GM19238 (cell line): ENCODE measurements at regions not wholly inside any gene's neighbourhood (a gene's known extent, or its start where the extent isn't known, plus 50 kb on each side); places are given as distances from the start of the nearest gene placed in this dataset.
A peak's percentile ranks its signal among the peaks of the same experiment; 100 is the strongest.
"Not testable (repeated sequence)": the region's sequence is repeated elsewhere in the genome, so short reads cannot be mapped to it uniquely, and the experiment has no call there.

ENCODE experiments used
- DNase-seq: peaks from one replicate; pipeline ENCODE4 v3.0.0; 2011; ENCODE audit warnings: low spot score; ENCODE audit not compliant: insufficient read length

DNA sequence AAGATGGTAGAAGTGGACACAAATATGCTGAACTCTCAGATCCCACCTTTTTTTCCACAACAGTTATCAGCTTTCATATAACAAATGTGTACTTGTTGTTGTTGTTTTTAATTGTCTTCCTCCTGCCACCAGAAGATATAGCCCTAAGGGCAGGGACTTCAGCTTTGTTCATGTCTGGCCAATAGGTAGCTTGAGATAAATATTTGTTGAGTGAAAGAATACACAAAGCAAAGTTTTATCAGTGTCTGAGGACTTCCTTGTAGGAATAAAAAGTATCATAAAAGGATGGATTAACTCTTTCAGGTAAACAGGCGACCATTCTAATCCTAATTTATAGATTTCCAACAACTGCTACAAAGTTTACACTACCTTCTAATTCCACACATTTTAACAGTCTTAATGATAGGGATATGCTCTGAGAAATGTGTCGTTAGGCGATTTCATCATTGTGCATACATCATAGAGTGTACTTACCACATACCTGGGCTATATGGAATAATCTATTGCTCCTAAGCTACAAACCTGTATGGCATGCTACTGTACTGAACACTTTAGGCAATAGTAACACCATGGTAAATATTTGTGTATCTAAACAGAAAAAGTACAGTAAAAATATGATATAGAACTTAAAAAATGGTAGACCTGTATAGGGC, 186.1 kb downstream of the ATOH1 start:
- DNase-seq = no peak

- DNase-seq = no peak
These were observed 187.4 kb downstream of the ATOH1 start for GRCh38 chr4:94015956-94016355.

DNA sequence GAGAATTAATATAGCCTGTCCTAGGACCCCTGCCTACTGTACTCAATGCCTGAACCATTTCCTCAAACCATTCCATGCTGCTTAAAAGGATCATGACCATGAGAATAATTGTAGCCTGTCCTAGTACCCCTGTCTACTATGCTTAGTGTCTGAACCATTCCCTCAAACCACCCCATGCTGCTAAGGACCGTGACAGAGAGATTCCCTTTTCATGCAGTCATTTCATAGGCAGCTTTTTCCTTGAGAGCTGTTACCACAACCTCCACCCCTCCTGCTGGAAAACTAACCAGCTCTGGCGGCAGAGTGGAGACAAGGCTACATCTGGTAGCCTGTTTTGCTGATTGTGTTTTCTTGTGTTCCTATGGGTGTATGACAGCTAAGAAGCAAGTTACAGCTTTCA, 174.9 kb upstream of the SMARCAD1 start:
- no peak for DNase-seq

- DNase-seq = no peak
These were observed 170.7 kb upstream of the SMARCAD1 start for GRCh38 chr4:94036964-94037363.

DNA sequence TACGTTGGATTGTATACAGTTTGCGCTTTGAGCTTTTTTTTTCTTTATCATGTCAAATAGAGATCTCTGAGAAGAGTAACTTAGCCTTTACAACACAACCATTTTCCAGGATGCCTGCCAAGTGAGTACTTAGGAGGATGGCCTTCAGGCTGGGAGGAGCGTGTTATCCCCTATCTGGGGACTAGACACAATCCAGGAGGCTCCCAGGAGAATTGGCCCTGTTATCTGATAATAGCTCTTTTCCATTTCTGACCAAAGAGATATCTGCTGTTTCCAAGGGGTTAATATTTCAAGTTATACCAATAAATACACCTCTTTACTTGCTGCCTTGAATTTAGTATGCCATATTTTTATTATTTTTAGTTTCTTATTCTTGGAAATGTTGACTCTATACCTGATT, 169.5 kb upstream of the SMARCAD1 start:
- DNase-seq = no peak

- no peak for DNase-seq
These were observed 168.4 kb upstream of the SMARCAD1 start for GRCh38 chr4:94039226-94039625.

- DNase-seq = not testable (repeated sequence)
These were observed 163.2 kb upstream of the SMARCAD1 start for GRCh38 chr4:94044471-94044870.

DNA sequence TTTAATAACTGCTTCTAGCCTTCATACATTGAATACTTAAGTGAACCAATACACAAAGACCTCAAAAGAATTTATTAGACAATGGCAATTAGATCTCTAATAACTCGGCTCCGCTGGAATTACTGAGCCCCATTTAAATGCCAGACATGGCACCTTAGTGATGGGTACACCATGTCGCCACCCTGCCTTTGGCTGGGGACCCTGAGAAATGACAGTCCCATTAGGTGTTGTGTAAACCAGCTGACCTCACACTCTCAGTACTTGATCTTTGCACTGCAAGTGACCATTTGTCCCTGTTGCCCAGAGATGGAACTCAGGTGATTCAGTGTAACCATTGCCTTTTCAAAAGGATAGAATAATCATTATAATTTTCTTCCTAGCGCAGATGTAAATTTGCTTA, 144.6 kb upstream of the SMARCAD1 start:
- DNase-seq = no peak

GRCh38 chr4:94068753-94069719, 138.6 kb upstream of the SMARCAD1 start:
- no peak for DNase-seq

DNA sequence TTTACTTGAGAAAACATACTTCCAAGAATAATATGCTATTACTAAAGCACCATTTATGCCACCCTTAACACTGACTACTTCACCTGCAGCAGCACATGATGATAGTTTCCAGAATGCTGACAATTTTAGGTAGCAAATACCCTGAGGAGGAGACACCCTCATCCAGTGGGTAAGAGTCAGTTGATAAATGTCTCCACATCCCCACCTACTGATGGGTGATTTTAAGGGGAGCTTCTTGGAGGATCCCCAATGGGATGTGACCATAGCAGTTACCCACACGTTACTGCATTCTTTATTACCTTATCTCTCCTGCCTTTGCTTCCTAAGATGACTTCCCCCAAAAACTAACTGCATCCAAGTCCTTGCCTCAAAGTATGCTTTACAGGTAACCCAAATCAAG, 131.2 kb upstream of the SMARCAD1 start:
- DNase-seq = no peak

GRCh38 chr4:94084155-94084554, 123.5 kb upstream of the SMARCAD1 start:
- DNase-seq = no peak

DNA sequence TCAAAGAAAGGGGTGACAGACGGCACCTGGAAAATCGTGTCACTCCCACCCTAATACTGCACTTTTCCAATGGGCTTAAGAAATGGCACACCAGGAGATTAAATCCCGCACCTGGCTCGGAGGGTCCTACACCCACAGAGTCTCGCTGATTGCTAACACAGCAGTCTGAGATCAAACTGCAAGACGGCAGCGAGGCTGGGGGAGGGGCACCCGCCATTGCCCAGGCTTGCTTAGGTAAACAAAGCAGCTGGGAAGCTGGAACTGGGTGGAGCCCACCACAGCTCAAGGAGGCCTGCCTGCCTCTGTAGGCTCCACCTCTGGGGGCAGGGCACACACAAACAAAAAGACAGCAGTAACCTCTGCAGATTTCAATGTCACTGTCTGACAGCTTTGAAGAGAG, 108.5 kb upstream of the SMARCAD1 start:
- not testable (repeated sequence) for DNase-seq

- no peak for DNase-seq
These were observed 95.0 kb upstream of the SMARCAD1 start for GRCh38 chr4:94112644-94113043.

DNA sequence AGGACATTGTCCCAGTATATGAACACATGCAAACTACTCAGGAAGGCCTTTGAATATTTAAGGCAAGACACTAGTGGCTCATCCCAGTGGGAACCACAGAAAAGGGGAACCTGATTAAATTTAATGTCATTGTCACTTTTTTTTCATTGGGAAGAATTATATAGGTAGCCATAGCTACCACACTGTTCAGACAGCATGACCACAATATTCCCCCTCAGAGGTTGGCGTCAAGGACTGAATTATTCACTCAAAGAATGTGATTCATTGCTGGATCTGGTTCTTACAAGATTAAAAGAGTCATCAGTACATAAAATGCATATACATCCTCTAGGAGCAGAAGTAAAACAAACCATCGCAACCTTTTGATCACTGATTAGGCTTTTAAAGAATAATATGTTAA, 92.0 kb upstream of the SMARCAD1 start:
- DNase-seq = no peak

- DNase-seq = no peak
These were observed 90.8 kb upstream of the SMARCAD1 start for GRCh38 chr4:94116842-94117241.

DNA sequence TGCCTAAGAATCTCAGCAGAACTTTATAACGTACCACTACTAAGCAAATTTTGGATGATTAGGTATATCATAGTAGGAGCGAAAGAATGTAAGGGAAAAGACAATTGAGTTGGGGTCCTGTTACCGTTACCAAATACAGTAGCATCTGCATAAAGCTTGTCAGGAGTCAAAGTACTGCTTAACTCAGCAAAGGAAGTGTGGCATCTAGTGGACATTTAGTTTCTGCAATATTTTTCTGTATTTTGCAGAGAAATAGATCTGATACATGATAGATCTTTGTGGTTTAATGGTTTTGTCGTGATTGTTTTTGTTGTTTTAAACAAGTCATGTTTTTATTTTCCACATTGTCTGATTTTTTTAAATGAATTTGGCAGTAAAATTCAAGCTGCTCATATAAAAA, 81.0 kb upstream of the SMARCAD1 start:
- no peak for DNase-seq

- DNase-seq = peak; percentile 4
These were observed 79.8 kb upstream of the SMARCAD1 start for GRCh38 chr4:94127707-94128328.

DNA sequence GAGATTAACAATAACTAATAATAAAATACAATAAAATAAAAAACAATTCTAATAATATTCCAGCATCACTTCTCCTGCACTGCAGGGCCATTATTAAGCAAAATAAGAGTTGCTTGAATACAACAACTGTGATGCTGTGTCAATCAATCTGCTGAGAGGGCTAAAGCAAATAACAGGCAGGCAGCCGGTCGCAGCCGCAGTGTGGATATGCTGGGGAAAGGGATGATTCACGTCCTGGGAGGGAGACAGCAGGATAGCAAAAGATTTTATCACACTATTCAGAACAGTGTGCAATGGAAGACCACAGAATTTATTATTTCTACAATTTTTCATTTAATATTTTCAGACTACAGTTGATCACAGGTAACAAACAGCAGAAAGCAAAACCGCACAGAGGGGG, 76.5 kb upstream of the SMARCAD1 start:
- no peak for DNase-seq

- no peak for DNase-seq
These were observed 72.0 kb upstream of the SMARCAD1 start for GRCh38 chr4:94135701-94136100.

GRCh38 chr4:94139931-94140612, 67.6 kb upstream of the SMARCAD1 start:
- DNase-seq = no peak

GRCh38 chr4:94141001-94141400, 66.7 kb upstream of the SMARCAD1 start:
- no peak for DNase-seq

GRCh38 chr4:94148052-94148451, 59.6 kb upstream of the SMARCAD1 start:
- DNase-seq = not testable (repeated sequence)
